ENCODE measurements at regions not wholly inside any gene's neighbourhood (a gene's known extent, or its start where the extent isn't known, plus 50 kb on each side); places are given as distances from the start of the nearest gene placed in this dataset.
"Not testable (repeated sequence)": the region's sequence is repeated elsewhere in the genome, so short reads cannot be mapped to it uniquely, and the experiment has no call there.

DNA sequence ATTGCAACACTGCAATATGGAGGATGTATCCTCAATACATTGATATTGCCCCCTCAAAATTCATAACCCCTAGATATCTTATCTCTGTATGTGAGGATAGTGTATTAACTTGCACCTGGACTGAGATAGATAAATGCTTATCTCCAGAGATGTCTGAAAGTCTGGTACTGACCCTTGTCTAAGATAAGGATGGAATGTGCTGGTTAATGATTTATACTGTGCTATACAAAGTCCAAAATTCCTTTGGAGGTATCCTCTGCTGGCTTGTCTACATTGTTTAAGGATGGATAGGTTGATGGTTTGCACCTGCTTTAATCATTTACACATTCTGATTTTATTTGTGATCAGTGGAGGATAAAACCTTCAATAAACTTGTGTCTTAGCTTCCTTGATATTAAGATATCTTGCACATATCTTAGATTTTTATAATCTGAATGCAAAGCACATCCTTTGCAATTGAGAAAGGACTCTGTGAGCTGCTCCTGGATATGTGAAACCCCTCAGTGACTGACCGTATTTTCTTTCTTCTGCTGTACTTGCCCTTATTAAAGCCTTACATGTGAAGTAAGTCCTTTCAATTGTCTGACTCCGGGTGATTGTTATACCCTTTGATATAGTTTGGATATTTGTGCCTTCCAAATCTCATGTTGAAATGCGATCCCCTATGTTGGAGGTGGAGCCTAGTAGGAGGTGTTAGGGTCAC lies 430.3 kb upstream of the MAOA start:
- DNase-seq (ENCODE audit: low read depth in 2 of 2), result no peak

DNA sequence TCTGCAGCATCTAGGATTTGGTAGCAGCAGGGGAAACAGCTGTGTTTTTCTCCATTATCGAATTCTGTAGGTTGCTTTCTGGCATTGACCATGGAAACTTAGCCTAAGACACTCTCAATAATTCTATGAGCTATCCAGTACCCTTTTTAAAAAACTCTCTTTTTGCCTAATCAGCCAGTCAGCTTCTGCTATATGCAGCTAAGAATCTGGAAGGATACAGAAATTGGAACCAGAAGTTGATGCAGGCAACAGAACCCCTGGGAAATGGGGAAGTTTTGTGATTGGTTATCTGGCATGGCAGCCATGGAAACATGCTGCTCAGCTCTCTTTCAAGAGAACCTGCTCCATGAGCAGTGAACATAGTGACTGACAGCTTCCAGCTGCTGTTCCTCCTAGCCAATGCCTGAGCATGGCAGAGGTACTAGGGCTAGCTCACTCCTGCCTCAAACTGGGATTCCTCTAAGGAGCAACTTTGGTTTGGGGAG lies 417.6 kb upstream of the MAOA start:
- DNase-seq (ENCODE audit: low read depth in 2 of 2), result no peak

DNA sequence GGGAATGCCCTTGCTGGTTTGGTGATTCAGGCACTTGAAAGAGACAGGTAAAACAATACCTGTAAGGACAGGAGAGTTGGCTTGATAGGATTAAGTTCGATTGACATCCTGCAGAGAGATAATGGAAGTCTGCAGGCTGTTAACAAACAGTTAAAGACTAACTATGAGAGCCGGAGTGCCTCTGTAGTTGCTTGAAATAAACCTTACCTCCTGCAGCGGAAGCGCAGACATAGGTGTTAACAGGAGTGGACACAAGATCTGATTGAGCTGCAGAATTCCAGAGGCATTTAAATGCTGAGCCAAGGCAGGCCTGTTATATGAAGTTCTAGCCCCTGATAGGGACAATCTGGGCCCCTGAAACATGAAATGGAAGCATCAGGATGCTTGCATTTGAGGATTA lies 416.7 kb upstream of the MAOA start:
- DNase-seq (ENCODE audit: low read depth in 2 of 2), result no peak

DNA sequence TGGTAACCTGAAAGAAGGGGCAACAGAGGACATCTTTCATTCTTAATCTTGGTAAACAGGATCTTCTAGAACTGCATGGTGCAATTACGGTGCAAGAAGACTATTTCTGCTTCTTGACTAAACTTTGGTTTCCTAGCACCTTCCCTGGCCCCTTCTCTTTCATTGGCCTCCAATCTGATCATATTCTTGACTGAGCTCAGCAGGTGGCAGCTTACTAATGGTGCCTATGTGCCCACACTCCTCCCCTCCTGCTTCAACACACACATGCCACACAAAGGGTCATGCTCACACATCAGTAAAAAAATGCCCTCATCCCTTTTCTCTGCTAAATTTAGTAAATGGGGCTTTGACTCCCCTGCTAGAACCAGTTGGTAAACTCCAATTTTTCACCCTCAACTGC lies 400.5 kb upstream of the MAOA start:
- DNase-seq (ENCODE audit: low read depth in 2 of 2), result no peak

DNA sequence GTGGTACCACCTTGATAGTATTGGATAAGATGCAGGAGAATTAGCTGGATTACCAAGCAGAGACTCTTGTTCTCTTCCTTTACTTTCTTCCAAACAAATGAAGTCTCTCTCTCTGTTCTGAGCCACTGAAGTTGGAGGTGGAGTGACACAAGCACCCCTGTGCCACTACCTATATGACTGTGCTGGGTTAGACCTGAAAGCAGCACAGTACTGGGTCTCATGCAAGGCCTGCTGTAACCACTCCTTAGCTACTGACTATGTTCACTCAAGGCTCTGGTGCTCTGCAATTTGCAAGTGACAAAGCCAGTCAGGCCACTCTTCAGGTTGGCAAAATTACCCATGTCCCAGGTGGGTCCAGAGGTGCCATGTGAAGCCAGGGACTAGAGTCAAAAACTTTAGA lies 389.6 kb upstream of the MAOA start:
- no peak for DNase-seq (ENCODE audit: low read depth in 2 of 2)

DNA sequence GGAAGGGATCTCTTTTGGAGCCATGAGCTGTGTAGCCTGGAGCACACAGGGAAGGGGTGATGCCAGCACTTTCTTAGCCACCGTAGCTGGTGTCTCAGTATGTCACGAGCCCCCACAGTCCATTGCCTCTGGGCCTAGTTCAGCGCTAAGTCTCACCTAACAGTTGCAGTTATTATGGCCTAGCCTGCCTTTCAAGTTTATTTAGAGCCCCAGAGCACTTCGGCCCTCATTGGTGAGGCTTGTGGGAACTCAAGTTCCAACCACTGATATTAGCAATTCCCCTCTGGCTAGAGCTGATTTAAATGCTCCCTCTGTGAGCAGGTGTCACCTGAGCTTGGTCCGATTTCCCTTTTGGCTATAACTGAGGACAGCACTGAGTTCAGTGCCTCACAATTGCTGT lies 388.4 kb upstream of the MAOA start:
- DNase-seq (ENCODE audit: low read depth in 2 of 2), result no peak

DNA sequence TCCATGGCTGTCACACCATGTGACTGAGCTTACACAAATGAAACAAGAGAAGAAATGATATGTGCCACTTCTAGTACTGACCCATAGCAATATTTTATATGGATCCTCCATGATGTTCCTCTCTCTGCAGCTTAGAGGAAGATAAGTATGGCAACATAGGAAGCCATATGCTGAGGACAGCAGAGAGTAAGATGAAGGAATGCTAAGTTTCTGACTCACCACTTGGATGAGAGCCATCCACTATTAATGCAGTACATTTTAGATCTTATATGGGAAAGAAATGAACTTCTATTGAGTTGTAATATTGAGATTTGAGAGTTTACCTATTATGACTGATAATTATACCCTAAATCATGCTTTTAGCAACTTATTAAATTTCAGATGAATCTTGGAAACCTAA lies 386.9 kb upstream of the MAOA start:
- no peak for DNase-seq (ENCODE audit: low read depth in 2 of 2)

DNA sequence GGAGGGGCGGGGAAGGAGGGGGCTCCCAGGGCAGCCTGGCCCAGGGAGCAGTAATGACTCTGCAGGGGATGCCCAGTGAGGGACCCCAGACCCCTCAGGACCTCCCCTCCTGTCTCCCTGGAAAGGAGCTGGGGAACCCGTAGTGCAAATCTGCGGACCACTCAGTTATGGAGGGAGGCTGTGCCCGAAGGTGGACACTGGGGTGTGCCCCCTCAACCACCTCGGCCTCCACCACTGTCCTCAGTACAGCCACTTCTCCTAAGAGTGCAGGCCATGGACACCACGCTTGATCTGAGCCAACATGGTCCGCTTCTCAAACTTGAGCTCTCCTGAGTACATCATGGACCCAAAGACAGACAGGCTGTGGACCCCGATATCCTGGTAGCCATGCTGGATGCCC lies 378.2 kb upstream of the MAOA start:
- DNase-seq (ENCODE audit: low read depth in 2 of 2), result no peak

DNA sequence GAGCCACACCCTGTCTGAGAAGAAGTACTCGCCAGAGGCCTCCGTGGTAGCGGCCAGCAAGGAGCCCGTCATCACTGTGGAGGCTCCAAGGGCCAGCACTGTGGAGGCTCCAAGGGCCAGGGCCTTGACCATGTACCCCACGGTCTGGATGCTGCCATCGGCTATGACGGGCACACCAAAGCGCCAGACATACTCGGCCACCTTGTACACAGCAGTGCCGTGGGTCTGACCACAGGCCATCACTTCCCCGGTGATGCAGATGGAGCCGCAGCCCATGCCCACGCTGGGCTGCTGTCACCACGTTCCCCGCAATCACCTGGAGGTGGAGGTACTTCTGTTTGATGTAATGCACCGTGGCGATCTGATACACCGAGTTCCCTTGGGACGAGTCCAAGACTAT lies 377.7 kb upstream of the MAOA start:
- no peak for DNase-seq (ENCODE audit: low read depth in 2 of 2)

DNA sequence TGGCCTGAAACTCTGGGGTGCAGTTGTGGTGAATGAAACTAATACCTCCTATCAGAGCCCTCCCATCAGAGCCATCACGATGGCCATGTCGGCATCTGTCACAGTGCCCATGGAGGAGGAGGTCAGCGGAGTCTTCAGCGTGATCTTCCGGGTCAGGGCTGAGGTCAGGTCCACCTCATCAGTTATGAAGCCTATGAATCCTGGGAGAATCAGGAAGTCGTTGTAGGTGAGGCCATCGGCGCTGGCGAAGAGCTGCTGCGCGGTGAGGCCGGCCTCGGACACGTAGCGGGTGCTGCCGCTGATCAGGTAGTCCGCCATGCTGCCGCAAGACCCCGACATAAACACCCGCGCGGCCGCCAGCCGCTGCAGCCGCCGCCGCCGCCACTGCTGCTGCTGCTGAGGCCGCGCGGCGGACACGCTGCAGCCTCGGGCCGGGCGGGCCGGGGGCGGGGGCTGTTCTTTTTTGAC lies 376.7 kb upstream of the MAOA start:
- no peak for DNase-seq (ENCODE audit: low read depth in 2 of 2)

DNA sequence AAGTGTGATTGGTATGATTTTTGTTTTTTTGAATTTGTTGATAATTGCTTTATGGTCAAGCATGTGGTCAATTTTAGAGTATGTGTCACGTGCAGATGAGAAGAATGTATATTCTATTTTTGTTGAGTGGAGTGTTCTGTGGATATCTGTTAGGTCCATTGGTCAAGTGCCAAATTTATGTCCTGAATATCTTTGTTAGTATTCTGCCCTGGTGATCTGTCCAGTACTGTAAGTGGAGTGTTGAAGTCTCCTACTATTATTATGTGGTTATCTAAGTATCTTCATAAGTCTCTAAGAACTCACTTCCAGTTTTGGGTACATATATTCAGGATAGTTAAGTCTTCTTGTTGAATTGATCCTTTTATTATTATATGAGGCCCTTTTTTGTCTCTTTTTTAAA lies 372.9 kb upstream of the MAOA start:
- DNase-seq (ENCODE audit: low read depth in 2 of 2), result no peak

DNA sequence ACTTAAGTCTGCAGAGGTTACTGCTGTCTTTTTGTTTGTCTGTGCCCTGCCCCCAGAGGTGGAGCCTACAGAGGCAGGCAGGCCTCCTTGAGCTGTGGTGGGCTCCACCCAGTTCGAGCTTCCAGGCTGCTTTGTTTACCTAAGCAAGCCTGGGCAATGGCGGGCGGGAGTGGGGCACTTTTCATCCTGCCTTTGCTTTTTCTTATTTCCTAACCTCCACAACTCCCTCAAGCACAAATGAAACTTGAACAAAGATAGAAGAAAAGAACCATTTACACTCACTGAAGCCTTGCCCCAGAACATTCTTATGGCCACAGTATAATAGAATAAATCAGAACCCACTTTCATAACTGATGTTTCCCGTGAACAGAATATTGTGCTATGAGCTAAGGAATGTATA lies 344.5 kb upstream of the MAOA start:
- DNase-seq (ENCODE audit: low read depth in 2 of 2), result not testable (repeated sequence)

DNA sequence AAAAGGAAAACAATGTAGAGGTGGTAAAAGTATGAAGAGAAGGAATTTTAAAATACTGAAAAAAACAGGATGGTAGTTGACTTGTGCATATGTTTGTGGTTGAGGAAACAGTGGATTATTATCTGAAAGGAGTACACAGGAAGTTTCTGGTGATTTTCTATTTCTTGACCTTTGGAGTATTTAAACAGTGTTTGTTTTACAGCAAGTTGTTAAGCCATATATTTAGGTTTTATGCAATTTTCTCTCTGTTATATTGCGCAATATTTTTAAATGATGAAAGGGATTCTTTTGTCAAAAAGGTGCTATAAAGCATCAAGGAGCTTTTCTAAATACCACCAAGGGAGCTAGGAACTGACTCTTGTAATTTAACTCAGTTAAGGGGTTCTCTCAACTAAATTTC lies 343.1 kb upstream of the MAOA start:
- DNase-seq (ENCODE audit: low read depth in 2 of 2), result no peak

DNA sequence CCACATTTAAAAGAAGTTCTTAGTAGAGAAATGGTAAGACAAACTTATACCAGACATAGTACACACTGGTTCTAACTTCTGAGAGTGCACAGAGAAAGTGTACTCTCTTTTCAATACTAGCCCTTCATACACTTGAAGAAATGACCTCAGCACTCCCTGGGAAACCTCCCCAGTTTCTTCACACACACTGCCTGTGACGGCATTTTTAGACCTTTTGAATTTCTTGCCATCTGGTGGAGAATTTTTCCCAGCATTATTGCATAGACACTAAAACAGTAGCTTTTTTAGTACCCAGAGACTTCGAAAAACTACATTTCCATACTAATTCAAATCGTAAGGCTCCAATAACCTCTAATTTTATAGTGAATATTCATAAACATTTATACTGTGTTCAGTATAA lies 341.6 kb upstream of the MAOA start:
- DNase-seq (ENCODE audit: low read depth in 2 of 2), result no peak

DNA sequence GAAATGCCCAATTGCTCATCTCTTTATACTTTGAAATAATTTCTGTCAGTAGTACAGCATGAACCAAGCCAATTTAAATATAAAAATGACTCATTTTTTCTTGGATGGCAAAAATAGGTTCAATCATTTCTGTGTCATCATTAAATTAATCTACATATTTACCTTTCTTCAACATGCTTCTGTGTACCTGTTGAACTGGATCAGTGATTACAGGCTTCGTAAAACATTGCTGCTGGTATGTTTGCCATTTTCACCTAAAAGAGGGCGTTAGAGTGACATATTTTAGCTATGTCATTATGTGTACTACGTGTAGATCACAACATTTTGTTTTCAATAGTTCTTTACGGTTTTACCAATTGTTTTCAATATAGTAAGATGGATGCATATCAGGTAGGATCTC lies 340.5 kb upstream of the MAOA start:
- DNase-seq (ENCODE audit: low read depth in 2 of 2), result no peak

DNA sequence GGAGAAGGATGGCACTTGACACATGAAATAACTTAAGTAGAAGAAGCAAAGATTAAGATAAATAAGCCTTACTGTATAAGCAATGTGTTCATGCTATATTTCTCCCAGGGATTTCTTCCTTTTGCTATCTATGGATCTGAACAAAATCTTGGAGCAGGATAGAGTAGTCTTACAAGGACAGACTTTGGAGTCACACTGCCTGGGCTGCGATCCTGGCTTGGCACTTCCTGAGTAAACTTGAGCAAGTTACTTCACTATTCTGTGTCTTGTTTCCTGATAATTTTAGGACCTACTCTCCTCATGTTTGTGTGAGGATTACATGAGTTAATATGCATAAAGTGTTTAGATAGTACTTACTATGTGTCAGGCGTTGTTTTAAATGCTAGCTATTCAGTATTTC lies 340.0 kb upstream of the MAOA start:
- no peak for DNase-seq (ENCODE audit: low read depth in 2 of 2)

DNA sequence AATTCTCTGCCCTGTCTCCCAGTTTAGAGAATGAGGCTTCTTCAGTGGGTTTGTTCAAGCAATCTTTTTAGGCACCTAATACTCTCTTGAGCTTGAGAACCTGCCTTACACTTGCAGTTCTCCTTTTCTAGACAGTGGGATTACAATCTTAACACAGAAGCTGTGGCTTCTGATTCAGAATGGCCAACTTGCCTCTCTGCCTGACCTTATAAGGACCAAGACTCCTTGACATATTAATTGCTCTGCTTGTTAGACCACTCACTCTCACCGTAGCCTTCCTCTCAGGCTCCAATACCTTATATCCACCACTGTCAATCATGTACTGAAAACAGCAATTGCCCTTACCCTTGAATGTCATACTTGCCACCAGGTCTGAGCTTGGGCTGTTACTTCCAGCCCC lies 338.7 kb upstream of the MAOA start:
- no peak for DNase-seq (ENCODE audit: low read depth in 2 of 2)

DNA sequence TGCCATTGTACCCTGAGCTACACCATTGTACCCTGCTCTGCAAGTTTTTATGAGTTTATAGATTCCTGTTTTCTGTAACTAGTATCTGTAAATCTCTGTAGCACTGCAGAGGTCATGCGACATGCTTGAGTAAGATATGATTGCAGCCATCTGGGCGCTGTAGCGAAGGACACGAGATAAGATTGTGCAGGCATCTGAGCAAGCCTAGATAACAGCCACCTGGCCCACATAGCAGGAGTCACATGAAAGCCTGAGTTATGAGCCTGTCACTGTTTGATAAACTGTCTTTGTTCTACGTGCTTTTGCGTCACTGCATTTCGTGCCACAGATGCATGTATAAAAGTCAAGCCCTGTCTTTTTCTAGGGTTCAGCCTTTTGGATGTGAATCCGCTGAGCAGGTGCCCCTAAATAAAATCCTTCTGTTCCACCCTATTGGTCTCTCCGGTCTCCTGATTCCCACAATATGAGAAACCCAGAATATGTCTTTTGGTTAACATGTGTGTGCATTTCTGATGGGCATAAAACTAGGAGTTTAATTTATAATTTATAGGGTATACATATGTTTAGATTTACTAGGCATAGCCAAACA lies 327.6 kb upstream of the MAOA start:
- DNase-seq (ENCODE audit: low read depth in 2 of 2), result no peak

DNA sequence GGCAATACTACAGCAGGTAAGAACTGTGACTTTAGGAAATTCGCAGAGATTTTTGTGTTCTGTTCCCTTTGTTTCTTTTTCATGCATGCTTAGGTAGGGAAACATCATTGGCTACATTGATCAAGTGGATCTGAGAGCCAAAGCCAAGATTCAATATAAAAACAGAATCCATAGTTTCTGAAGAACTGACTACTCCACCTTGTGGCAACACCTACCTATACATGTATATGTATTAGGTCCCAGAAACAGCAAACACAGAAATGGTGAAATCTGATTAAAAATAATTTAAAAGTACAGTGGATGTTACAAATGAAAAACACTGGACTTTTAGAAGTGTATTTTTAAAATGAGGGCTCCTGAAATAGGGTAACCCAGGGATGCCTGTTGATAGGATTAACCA lies 322.6 kb upstream of the MAOA start:
- DNase-seq (ENCODE audit: low read depth in 2 of 2), result no peak

DNA sequence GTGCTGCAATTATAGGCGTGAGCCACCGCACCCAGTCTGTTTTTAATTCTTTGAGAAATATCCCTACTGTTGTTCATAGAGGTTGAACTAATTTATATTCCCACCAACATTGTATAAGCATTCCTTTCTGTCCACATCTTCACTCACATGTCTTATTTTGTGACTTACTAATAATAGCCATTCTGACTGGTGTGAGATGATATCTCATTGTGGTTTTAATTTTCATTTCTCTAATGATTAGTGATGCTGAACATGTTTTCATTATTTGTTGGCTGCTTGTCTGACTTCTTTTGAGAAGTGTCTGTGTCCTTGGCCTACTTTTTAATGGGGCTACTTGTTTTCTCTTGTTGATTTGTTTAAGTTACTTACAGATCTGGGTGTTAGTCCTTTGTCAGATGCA lies 310.9 kb upstream of the MAOA start:
- DNase-seq (ENCODE audit: low read depth in 2 of 2), result no peak

DNA sequence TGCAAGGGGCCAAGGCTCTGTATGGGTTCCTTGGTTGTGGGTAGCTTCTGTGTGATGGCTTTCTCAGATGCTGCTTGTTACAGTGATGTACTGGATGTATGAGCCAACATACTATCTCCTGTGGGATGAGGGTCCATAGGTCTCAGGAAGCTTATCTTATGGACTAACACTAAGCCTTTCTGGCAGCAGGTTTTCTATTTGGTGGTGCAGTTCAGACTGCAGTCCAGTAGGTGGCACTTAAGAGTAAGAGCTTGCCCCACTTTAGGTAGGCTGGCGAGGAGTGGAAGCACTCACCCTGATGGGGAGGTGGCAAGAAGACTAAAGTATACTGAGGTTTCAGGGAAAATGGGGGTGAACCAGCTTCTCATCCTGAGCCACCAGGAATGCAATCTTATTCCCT lies 306.7 kb upstream of the MAOA start:
- DNase-seq (ENCODE audit: low read depth in 2 of 2), result peak in 1 of 2 donors; percentile 3

DNA sequence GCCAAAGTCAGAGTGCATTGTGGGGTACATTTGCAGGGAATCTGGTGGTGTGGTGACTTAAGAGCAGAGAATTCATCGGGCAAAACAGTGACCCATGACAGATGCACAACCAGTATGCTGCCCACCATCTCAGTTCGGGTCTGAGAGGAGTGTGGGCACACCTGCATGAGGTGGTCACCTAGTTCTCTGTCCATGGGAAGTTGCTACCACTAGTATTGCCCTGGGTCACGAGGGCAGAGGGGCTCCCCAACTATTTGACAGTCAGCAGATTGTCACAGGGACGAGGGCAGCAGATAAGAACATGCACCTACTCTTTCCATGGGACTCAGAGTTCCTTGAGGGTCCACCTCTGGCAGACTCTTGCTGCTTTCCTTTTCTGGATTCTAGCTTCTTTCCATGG lies 305.2 kb upstream of the MAOA start:
- DNase-seq (ENCODE audit: low read depth in 2 of 2), result no peak

DNA sequence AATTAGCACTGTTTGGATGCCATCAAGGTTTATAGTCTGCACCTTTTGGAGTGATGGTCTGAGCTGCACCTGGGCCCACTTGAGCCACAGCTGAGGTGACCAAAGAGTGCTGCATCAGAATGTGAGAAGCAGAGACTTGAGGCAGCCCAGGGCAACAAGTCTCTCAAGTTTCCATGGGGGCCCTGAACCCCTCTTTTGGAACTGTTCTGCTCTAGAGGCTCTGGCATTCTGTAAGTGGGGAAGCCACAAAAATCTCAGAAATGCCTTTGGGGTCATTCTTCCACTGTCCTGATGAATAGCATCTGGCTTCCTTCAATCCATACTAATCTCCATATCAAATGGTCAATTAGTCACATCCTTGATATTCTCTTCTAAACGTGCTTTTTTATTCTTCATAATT lies 298.4 kb upstream of the MAOA start:
- no peak for DNase-seq (ENCODE audit: low read depth in 2 of 2)

DNA sequence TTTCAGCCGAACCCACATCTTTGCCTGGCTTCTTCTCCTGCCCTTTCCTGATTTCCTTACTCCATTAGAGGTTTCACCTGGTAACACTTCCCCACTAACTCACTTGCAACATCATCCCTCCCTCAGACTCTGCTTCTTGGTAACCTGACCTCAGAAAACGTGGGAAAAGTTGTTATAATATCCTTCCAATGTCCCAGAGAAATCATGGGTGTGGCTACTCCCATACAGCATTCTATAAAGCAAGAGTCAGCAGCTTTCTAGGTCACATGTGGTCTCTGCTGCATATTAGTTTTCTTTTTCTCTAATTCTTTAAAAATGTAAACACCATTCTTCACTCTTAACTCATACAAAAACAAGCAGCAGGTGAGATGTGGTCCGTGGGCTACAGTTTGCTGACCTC lies 283.1 kb upstream of the MAOA start:
- DNase-seq (ENCODE audit: low read depth in 2 of 2), result no peak
